ENCODE measurements at regions not wholly inside any gene's neighbourhood (a gene's known extent, or its start where the extent isn't known, plus 50 kb on each side); places are given as distances from the start of the nearest gene placed in this dataset.

DNA sequence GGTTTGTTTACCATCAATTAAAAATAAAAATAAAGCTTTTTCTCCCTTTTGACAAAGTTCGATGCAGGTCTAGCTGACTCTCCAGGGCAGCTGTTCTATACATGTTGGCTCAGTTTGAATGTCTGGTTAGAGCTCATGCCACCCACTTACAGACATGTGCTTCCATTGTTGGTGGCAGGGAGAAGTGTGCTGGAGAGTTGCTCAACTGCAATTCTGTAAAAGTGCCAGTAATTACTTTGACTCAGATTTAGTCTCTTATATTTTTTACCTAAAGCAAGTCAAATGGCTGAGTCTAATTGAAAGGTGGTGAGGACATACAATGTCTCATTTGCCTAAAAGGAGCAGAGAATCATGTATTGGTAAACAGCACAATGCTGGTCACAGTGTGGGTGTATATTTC, 609.1 kb upstream of the SYT4 start:
- H4K8ac ChIP-seq (ENCODE audit: low read depth, low read length): no peak overlapping the region
- no peak overlapping the region for H4K12ac ChIP-seq (ENCODE audit: low read depth, low read length)
- H3K36me3 ChIP-seq (ENCODE audit: control insufficient read depth in 1 of 2, insufficient read depth in 2 of 2, low read length in 2 of 2): no peaks in the 10 kb centered on the region
- no peak overlapping the region for H4K91ac ChIP-seq (ENCODE audit: low read depth, low read length)
- DNase-seq: no peak
- H3K14ac ChIP-seq (ENCODE audit: low read length): no peak overlapping the region
- no peaks in the 10 kb centered on the region for H3K4me1 ChIP-seq (ENCODE audit: control insufficient read depth in 1 of 2, insufficient read depth in 2 of 2, low read length in 2 of 2)
- no peak overlapping the region for H2AK5ac ChIP-seq (ENCODE audit: low read length)
- H3K4me3 ChIP-seq (ENCODE audit: low read depth, low read length): no peak overlapping the region
- H3K9ac ChIP-seq (ENCODE audit: low read length): no peak overlapping the region
- H2AFZ ChIP-seq (ENCODE audit: insufficient read depth, low read length, poor library complexity): no peak overlapping the region
- H3K27ac ChIP-seq (ENCODE audit: low read depth, low read length): no peak overlapping the region
- H3K23ac ChIP-seq (ENCODE audit: low read length): no peak overlapping the region
- no peak overlapping the region for H2BK120ac ChIP-seq (ENCODE audit: insufficient read depth, low read length, poor library complexity)
- H2BK5ac ChIP-seq (ENCODE audit: low read depth, low read length, poor library complexity): no peak overlapping the region
- no peak overlapping the region for H2BK12ac ChIP-seq (ENCODE audit: low read length)
- H3K4me2 ChIP-seq (ENCODE audit: low read length): no peak overlapping the region
- H3K9me3 ChIP-seq (ENCODE audit: insufficient read depth, low read depth, low read length): no peaks in the 10 kb centered on the region
- no CpG with 5 or more reads among the region's 1 CpG for WGBS (ENCODE audit: extremely low coverage, insufficient coverage, insufficient read length)
- H3K18ac ChIP-seq (ENCODE audit: low read length): no peak overlapping the region
- no peaks in the 10 kb centered on the region for H3K27me3 ChIP-seq (ENCODE audit: insufficient read depth, low read length)
- no peaks in the 10 kb centered on the region for H3K79me2 ChIP-seq (ENCODE audit: control insufficient read depth, insufficient read depth, low read length, poor library complexity)
- no peaks in the 10 kb centered on the region for H3K79me1 ChIP-seq (ENCODE audit: low read length)
- no peak overlapping the region for H3K4ac ChIP-seq (ENCODE audit: low read depth, low read length)

DNA sequence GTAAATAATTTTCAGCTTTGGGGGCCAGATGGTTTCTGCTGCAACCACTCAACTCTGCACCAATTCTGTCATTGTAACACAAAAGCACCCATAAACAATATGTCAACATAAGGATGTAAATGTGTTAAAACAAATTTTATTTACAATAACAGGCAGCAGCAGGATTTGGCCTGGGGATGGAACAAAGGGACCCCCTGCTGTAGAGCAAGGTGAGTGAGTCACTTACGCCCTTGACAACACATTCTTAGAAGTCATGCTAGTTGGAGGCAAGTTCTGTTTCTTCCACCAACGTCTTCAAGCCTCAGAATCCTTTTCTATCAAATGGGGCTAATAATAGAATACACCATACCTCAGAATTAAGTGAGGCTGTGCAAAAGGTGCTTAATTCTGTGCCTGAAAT, 610.2 kb upstream of the SYT4 start:
- no peak overlapping the region for H3K14ac ChIP-seq (ENCODE audit: low read length)
- H4K8ac ChIP-seq (ENCODE audit: low read depth, low read length): no peak overlapping the region
- H2BK120ac ChIP-seq (ENCODE audit: insufficient read depth, low read length, poor library complexity): no peak overlapping the region
- H2AFZ ChIP-seq (ENCODE audit: insufficient read depth, low read length, poor library complexity): no peak overlapping the region
- no peaks in the 10 kb centered on the region for H3K79me1 ChIP-seq (ENCODE audit: low read length)
- H2BK12ac ChIP-seq (ENCODE audit: low read length): no peak overlapping the region
- H3K23ac ChIP-seq (ENCODE audit: low read length): no peak overlapping the region
- no peaks in the 10 kb centered on the region for H3K36me3 ChIP-seq (ENCODE audit: control insufficient read depth in 1 of 2, insufficient read depth in 2 of 2, low read length in 2 of 2)
- DNase-seq: no peak
- no CpG with 5 or more reads among the region's 2 CpGs for WGBS (ENCODE audit: extremely low coverage, insufficient coverage, insufficient read length)
- H3K27ac ChIP-seq (ENCODE audit: low read depth, low read length): no peak overlapping the region
- H3K4me1 ChIP-seq (ENCODE audit: control insufficient read depth in 1 of 2, insufficient read depth in 2 of 2, low read length in 2 of 2): no peaks in the 10 kb centered on the region
- no peak overlapping the region for H3K9ac ChIP-seq (ENCODE audit: low read length)
- no peak overlapping the region for H3K18ac ChIP-seq (ENCODE audit: low read length)
- H2AK5ac ChIP-seq (ENCODE audit: low read length): no peak overlapping the region
- H3K4me3 ChIP-seq (ENCODE audit: low read depth, low read length): no peak overlapping the region
- no peaks in the 10 kb centered on the region for H3K79me2 ChIP-seq (ENCODE audit: control insufficient read depth, insufficient read depth, low read length, poor library complexity)
- H4K12ac ChIP-seq (ENCODE audit: low read depth, low read length): no peak overlapping the region
- no peak overlapping the region for H3K4me2 ChIP-seq (ENCODE audit: low read length)
- H4K91ac ChIP-seq (ENCODE audit: low read depth, low read length): no peak overlapping the region
- H3K27me3 ChIP-seq (ENCODE audit: insufficient read depth, low read length): no peaks in the 10 kb centered on the region
- H2BK5ac ChIP-seq (ENCODE audit: low read depth, low read length, poor library complexity): no peak overlapping the region
- H3K9me3 ChIP-seq (ENCODE audit: insufficient read depth, low read depth, low read length): no peaks in the 10 kb centered on the region
- H3K4ac ChIP-seq (ENCODE audit: low read depth, low read length): no peak overlapping the region

DNA sequence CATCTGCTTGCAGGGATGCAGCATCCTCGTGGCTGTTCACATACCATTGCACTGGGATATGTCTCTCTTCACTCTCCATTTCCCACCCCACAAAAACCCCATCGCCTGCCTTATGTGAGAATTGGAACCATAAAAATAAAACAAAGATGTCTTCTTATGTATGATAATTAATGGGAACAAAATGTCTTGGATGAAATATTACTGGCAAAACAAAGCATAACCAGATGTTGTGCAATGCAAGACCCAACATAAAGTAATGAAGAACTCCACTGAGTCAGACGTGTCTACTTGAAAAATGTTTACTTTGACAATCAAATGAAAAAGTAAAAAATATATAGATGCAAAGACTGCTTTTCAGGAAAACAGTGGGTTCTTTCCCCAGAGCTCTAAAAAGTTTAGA, 611.3 kb upstream of the SYT4 start:
- H3K79me1 ChIP-seq (ENCODE audit: low read length): no peaks in the 10 kb centered on the region
- no peak overlapping the region for H3K18ac ChIP-seq (ENCODE audit: low read length)
- no peaks in the 10 kb centered on the region for H3K36me3 ChIP-seq (ENCODE audit: control insufficient read depth in 1 of 2, insufficient read depth in 2 of 2, low read length in 2 of 2)
- no peak overlapping the region for H3K9ac ChIP-seq (ENCODE audit: low read length)
- no peak overlapping the region for H2BK5ac ChIP-seq (ENCODE audit: low read depth, low read length, poor library complexity)
- no peak overlapping the region for H3K4me2 ChIP-seq (ENCODE audit: low read length)
- H4K91ac ChIP-seq (ENCODE audit: low read depth, low read length): no peak overlapping the region
- no peaks in the 10 kb centered on the region for H3K79me2 ChIP-seq (ENCODE audit: control insufficient read depth, insufficient read depth, low read length, poor library complexity)
- no peak overlapping the region for H3K4ac ChIP-seq (ENCODE audit: low read depth, low read length)
- no peak overlapping the region for H2AK5ac ChIP-seq (ENCODE audit: low read length)
- no peak overlapping the region for H2BK12ac ChIP-seq (ENCODE audit: low read length)
- H3K9me3 ChIP-seq (ENCODE audit: insufficient read depth, low read depth, low read length): no peaks in the 10 kb centered on the region
- no peaks in the 10 kb centered on the region for H3K4me1 ChIP-seq (ENCODE audit: control insufficient read depth in 1 of 2, insufficient read depth in 2 of 2, low read length in 2 of 2)
- no peak overlapping the region for H3K4me3 ChIP-seq (ENCODE audit: low read depth, low read length)
- H3K27ac ChIP-seq (ENCODE audit: low read depth, low read length): no peak overlapping the region
- H4K12ac ChIP-seq (ENCODE audit: low read depth, low read length): no peak overlapping the region
- no peak overlapping the region for H4K8ac ChIP-seq (ENCODE audit: low read depth, low read length)
- no peak for DNase-seq
- H3K27me3 ChIP-seq (ENCODE audit: insufficient read depth, low read length): no peaks in the 10 kb centered on the region
- H3K14ac ChIP-seq (ENCODE audit: low read length): no peak overlapping the region
- H2AFZ ChIP-seq (ENCODE audit: insufficient read depth, low read length, poor library complexity): no peak overlapping the region
- no peak overlapping the region for H3K23ac ChIP-seq (ENCODE audit: low read length)
- H2BK120ac ChIP-seq (ENCODE audit: insufficient read depth, low read length, poor library complexity): no peak overlapping the region
- no CpG with 5 or more reads among the region's 3 CpGs for WGBS (ENCODE audit: extremely low coverage, insufficient coverage, insufficient read length)

DNA sequence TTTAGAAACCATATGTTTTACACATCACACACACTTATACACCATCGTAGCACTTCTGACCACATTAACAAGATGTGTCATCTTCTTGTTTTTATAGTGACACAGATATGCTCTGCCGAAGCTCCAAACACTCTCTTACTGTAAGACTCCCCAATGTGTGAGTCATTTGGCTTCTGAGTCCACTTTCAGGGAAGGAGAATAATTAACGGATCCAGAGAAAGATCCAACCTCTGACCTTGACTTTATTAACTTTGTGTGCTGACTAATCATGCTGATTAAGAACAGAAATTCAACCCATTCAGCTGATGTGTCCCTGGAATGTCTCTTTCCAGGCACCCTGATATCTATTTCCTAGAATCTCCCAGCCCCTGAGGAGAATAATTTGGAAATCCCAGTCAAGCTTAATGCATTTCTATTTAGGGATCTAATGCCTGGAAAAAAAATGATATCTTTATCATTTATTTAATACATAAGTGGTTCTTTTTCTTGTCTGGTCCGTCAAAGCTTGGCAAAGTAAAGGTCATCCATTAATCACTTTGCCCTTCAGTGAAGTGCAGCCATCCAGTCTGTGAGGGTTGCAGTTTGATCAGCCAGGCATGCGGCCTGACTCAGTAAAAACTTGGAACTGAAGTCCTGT, 615.8 kb upstream of the SYT4 start:
- Histone ChIP-seq H4K8ac (ENCODE audit: low read depth, low read length) (no peak overlapping the region), H3K4me3 (ENCODE audit: low read depth, low read length) (no peak overlapping the region), H2AK5ac (ENCODE audit: low read length) (no peak overlapping the region), H3K79me2 (ENCODE audit: control insufficient read depth, insufficient read depth, low read length, poor library complexity) (no peaks in the 10 kb centered on the region), H2BK5ac (ENCODE audit: low read depth, low read length, poor library complexity) (no peak overlapping the region), H4K12ac (ENCODE audit: low read depth, low read length) (no peak overlapping the region), H4K91ac (ENCODE audit: low read depth, low read length) (no peak overlapping the region), H3K4me2 (ENCODE audit: low read length) (no peak overlapping the region), H3K9ac (ENCODE audit: low read length) (no peak overlapping the region), H3K23ac (ENCODE audit: low read length) (no peak overlapping the region), H3K79me1 (ENCODE audit: low read length) (no peaks in the 10 kb centered on the region), H3K9me3 (ENCODE audit: insufficient read depth, low read depth, low read length) (no peaks in the 10 kb centered on the region), H3K18ac (ENCODE audit: low read length) (no peak overlapping the region), H2AFZ (ENCODE audit: insufficient read depth, low read length, poor library complexity) (no peak overlapping the region), H2BK120ac (ENCODE audit: insufficient read depth, low read length, poor library complexity) (no peak overlapping the region), H3K27ac (ENCODE audit: low read depth, low read length) (no peak overlapping the region), H2BK12ac (ENCODE audit: low read length) (no peak overlapping the region), H3K14ac (ENCODE audit: low read length) (no peak overlapping the region), H3K27me3 (ENCODE audit: insufficient read depth, low read length) (no peaks in the 10 kb centered on the region), H3K4me1 (ENCODE audit: control insufficient read depth in 1 of 2, insufficient read depth in 2 of 2, low read length in 2 of 2) (no peaks in the 10 kb centered on the region), H3K36me3 (ENCODE audit: control insufficient read depth in 1 of 2, insufficient read depth in 2 of 2, low read length in 2 of 2) (no peaks in the 10 kb centered on the region), H3K4ac (ENCODE audit: low read depth, low read length) (no peak overlapping the region)
- DNase-seq: no peak
- no CpG with 5 or more reads among the region's 5 CpGs for WGBS (ENCODE audit: extremely low coverage, insufficient coverage, insufficient read length)

Data from trophoblast cell (in vitro differentiated cells and primary cell).